SK-N-SH treated with all-trans-retinoic acid at 6 μM for 48 hours (cell line): ENCODE measurements at regions not wholly inside any gene's neighbourhood (a gene's known extent, or its start where the extent isn't known, plus 50 kb on each side); places are given as distances from the start of the nearest gene placed in this dataset.

ENCODE experiments used
- CSDC2 ChIP-seq: fragments of 250-450 bp; sonication (Bioruptor Pico); IDR thresholded peaks from 2 replicates; pipeline ENCODE4 v1.5.0; 2020; ENCODE audit warnings: mild to moderate bottlenecking, moderate library complexity
- ZNF8 ChIP-seq: fragments of 450-650 bp; formaldehyde crosslinking; IDR thresholded peaks from 2 replicates; pipeline ENCODE4 v1.5.0; 2020; ENCODE audit warnings: mild to moderate bottlenecking, moderate library complexity
- TF ChIP-seq, protein P1 (sequence below): fragments of 250-450 bp; sonication (Bioruptor Pico); IDR thresholded peaks from 2 replicates; pipeline ENCODE4 v1.5.0; 2020; ENCODE audit warnings: mild to moderate bottlenecking, moderate library complexity

- TF ChIP-seq CSDC2 (no peak), ZNF8 (CRISPR knock-in tag) (no peak)
- TF ChIP-seq, protein P1, sequence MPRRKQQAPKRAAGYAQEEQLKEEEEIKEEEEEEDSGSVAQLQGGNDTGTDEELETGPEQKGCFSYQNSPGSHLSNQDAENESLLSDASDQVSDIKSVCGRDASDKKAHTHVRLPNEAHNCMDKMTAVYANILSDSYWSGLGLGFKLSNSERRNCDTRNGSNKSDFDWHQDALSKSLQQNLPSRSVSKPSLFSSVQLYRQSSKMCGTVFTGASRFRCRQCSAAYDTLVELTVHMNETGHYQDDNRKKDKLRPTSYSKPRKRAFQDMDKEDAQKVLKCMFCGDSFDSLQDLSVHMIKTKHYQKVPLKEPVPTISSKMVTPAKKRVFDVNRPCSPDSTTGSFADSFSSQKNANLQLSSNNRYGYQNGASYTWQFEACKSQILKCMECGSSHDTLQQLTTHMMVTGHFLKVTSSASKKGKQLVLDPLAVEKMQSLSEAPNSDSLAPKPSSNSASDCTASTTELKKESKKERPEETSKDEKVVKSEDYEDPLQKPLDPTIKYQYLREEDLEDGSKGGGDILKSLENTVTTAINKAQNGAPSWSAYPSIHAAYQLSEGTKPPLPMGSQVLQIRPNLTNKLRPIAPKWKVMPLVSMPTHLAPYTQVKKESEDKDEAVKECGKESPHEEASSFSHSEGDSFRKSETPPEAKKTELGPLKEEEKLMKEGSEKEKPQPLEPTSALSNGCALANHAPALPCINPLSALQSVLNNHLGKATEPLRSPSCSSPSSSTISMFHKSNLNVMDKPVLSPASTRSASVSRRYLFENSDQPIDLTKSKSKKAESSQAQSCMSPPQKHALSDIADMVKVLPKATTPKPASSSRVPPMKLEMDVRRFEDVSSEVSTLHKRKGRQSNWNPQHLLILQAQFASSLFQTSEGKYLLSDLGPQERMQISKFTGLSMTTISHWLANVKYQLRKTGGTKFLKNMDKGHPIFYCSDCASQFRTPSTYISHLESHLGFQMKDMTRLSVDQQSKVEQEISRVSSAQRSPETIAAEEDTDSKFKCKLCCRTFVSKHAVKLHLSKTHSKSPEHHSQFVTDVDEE = no peak
Measured at GRCh38 chr18:14933049-14933851, 185.3 kb downstream of the ANKRD30B start.
